AG10803 (cell line): ENCODE measurements at regions not wholly inside any gene's neighbourhood (a gene's known extent, or its start where the extent isn't known, plus 50 kb on each side); places are given as distances from the start of the nearest gene placed in this dataset.

Experiments used
- DNase-seq: peaks from one replicate; pipeline ENCODE4 v3.0.0; 2010; ENCODE audit warnings: low read depth
- H3K4me3 ChIP-seq: 2 replicates; pipeline ENCODE4 v1.5.1; 2011; ENCODE audit warnings: mild to moderate bottlenecking, low read length, control low read depth
- CTCF ChIP-seq: conservative IDR thresholded peaks from 2 replicates; pipeline ENCODE4 v1.5.1; 2011; ENCODE audit warnings: mild to moderate bottlenecking, low read length, control low read depth, inconsistent platforms

- no peak for TF ChIP-seq CTCF
- peak; percentile 47 for DNase-seq
- H3K4me3 ChIP-seq = no peak overlapping the region
Observed at GRCh38 chr6:148239801-148240460, 102.7 kb upstream of the SASH1 start.

- no peak overlapping the region; the same call in 1 of the 2 replicates for H3K4me3 ChIP-seq
- peak; percentile 91 for DNase-seq
- no peak for TF ChIP-seq CTCF
Observed at GRCh38 chr6:148240461-148240840, 102.2 kb upstream of the SASH1 start.

GRCh38 chr6:148240861-148241477 lies 101.7 kb upstream of the SASH1 start:
- no peak for TF ChIP-seq CTCF
- DNase-seq = peak; percentile 69
- no peak overlapping the region for H3K4me3 ChIP-seq

GRCh38 chr6:148242180-148242579 lies 100.5 kb upstream of the SASH1 start:
- TF ChIP-seq CTCF = no peak
- no peak overlapping the region for H3K4me3 ChIP-seq
- DNase-seq = peak; percentile 52

- H3K4me3 ChIP-seq = no peak overlapping the region
- no peak for DNase-seq
- no peak for TF ChIP-seq CTCF
Observed at GRCh38 chr6:148244217-148244935, 98.3 kb upstream of the SASH1 start.

- DNase-seq = no peak
- H3K4me3 ChIP-seq = no peak overlapping the region
Observed at GRCh38 chr6:148247386-148248063, 95.1 kb upstream of the SASH1 start.

More at GRCh38 chr6:148247386-148248063, 95.1 kb upstream of the SASH1 start:
- TF ChIP-seq CTCF = no peak
